ENCODE measurements at regions not wholly inside any gene's neighbourhood (a gene's known extent, or its start where the extent isn't known, plus 50 kb on each side); places are given as distances from the start of the nearest gene placed in this dataset.

GRCh38 chr3:174715386-174715785 lies 143.7 kb upstream of the NAALADL2 start (continued):
- TF ChIP-seq TSHZ2 (CRISPR knock-in tag; IDR thresholded peaks at IDR 0.05) (no peak), ZFP3 (CRISPR knock-in tag; IDR thresholded peaks at IDR 0.05) (no peak), ISL1 (CRISPR knock-in tag; IDR thresholded peaks at IDR 0.05) (no peak), PPARA (CRISPR knock-in tag; IDR thresholded peaks at IDR 0.05; ENCODE audit: borderline replicate concordance) (no peak), ZFP30 (CRISPR knock-in tag; IDR thresholded peaks at IDR 0.05) (no peak), TCF4 (CRISPR knock-in tag; IDR thresholded peaks at IDR 0.05; ENCODE audit: borderline replicate concordance) (no peak), POU6F1 (CRISPR knock-in tag; IDR thresholded peaks at IDR 0.05; ENCODE audit: borderline replicate concordance, low read depth) (no peak), ZNF8 (CRISPR knock-in tag; IDR thresholded peaks at IDR 0.05) (no peak), SNAI2 (CRISPR knock-in tag; IDR thresholded peaks at IDR 0.05) (no peak), ZC3H10 (CRISPR knock-in tag; IDR thresholded peaks at IDR 0.05) (no peak), ZNF70 (CRISPR knock-in tag; IDR thresholded peaks at IDR 0.05) (no peak)

GRCh38 chr3:174716956-174717505 lies 142.1 kb upstream of the NAALADL2 start:
- TF ChIP-seq CSDC2 (CRISPR knock-in tag; IDR thresholded peaks at IDR 0.05) (no peak), PPARA (CRISPR knock-in tag; IDR thresholded peaks at IDR 0.05; ENCODE audit: borderline replicate concordance) (no peak), RARB (CRISPR knock-in tag; IDR thresholded peaks at IDR 0.05) (no peak), TOX (CRISPR knock-in tag; IDR thresholded peaks at IDR 0.05; ENCODE audit: borderline replicate concordance) (no peak), SNAI2 (CRISPR knock-in tag; IDR thresholded peaks at IDR 0.05) (no peak), GLIS3 (CRISPR knock-in tag; IDR thresholded peaks at IDR 0.05) (no peak), CREB5 (CRISPR knock-in tag; IDR thresholded peaks at IDR 0.05; ENCODE audit: low read depth) (no peak), ZC3H10 (CRISPR knock-in tag; IDR thresholded peaks at IDR 0.05) (no peak), ZFP30 (CRISPR knock-in tag; IDR thresholded peaks at IDR 0.05) (no peak), BACH2 (CRISPR knock-in tag; IDR thresholded peaks at IDR 0.05; ENCODE audit: borderline replicate concordance) (no peak), ARNTL (CRISPR knock-in tag; IDR thresholded peaks at IDR 0.05; ENCODE audit: borderline replicate concordance, low read depth) (no peak), ZNF565 (CRISPR knock-in tag; conservative IDR thresholded peaks at IDR 0.05; ENCODE audit: low read depth) (no peak), ZFP3 (CRISPR knock-in tag; IDR thresholded peaks at IDR 0.05) (no peak), CSRNP3 (CRISPR knock-in tag; IDR thresholded peaks at IDR 0.05) (no peak)
- no peak for ATAC-seq

- TF ChIP-seq TOX (CRISPR knock-in tag; IDR thresholded peaks at IDR 0.05; ENCODE audit: borderline replicate concordance) = no peak
- no peak for TF ChIP-seq ZNF8 (CRISPR knock-in tag; IDR thresholded peaks at IDR 0.05)
- no peak for TF ChIP-seq GLIS3 (CRISPR knock-in tag; IDR thresholded peaks at IDR 0.05)
- TF ChIP-seq POU6F1 (CRISPR knock-in tag; IDR thresholded peaks at IDR 0.05; ENCODE audit: borderline replicate concordance, low read depth) = no peak
- no peak for TF ChIP-seq CSDC2 (CRISPR knock-in tag; IDR thresholded peaks at IDR 0.05)
- TF ChIP-seq TCF4 (CRISPR knock-in tag; IDR thresholded peaks at IDR 0.05; ENCODE audit: borderline replicate concordance) = no peak
- TF ChIP-seq ISL1 (CRISPR knock-in tag; IDR thresholded peaks at IDR 0.05) = no peak
- no peak for TF ChIP-seq ZC3H10 (CRISPR knock-in tag; IDR thresholded peaks at IDR 0.05)
- no peak for TF ChIP-seq ZNF565 (CRISPR knock-in tag; conservative IDR thresholded peaks at IDR 0.05; ENCODE audit: low read depth)
- no peak for TF ChIP-seq OSR1 (CRISPR knock-in tag; IDR thresholded peaks at IDR 0.05)
- TF ChIP-seq ZNF70 (CRISPR knock-in tag; IDR thresholded peaks at IDR 0.05) = no peak
- TF ChIP-seq ARNTL (CRISPR knock-in tag; IDR thresholded peaks at IDR 0.05; ENCODE audit: borderline replicate concordance, low read depth) = no peak
- no peak for TF ChIP-seq BACH2 (CRISPR knock-in tag; IDR thresholded peaks at IDR 0.05; ENCODE audit: borderline replicate concordance)
- no peak for TF ChIP-seq ZFP3 (CRISPR knock-in tag; IDR thresholded peaks at IDR 0.05)
- TF ChIP-seq SNAI2 (CRISPR knock-in tag; IDR thresholded peaks at IDR 0.05) = no peak
- TF ChIP-seq RARB (CRISPR knock-in tag; IDR thresholded peaks at IDR 0.05) = no peak
- no peak for TF ChIP-seq CREB5 (CRISPR knock-in tag; IDR thresholded peaks at IDR 0.05; ENCODE audit: low read depth)
- no peak for TF ChIP-seq CSRNP3 (CRISPR knock-in tag; IDR thresholded peaks at IDR 0.05)
- ATAC-seq = no peak
These were observed 138.4 kb upstream of the NAALADL2 start for GRCh38 chr3:174720717-174721116.
